Neural cell (in vitro differentiated cells): ENCODE measurements at regions not wholly inside any gene's neighbourhood (a gene's known extent, or its start where the extent isn't known, plus 50 kb on each side); places are given as distances from the start of the nearest gene placed in this dataset.

Source experiments
- H2AFZ ChIP-seq: fragments of 200-600, 300-800 bp; sonication (generic), shearing (Covaris generic); 2 replicates; pipeline ENCODE4 v1.6.0; 2014; ENCODE audit warnings: low read depth, mild to moderate bottlenecking, antibody characterized with exemption, low read length, moderate library complexity
- H3F3A ChIP-seq: fragments of 200-600 bp; shearing (Covaris generic); 2 replicates; pipeline ENCODE4 v1.6.1; 2016; ENCODE audit warnings: mild to moderate bottlenecking, moderate library complexity, mixed read lengths, antibody characterized with exemption, low read length; ENCODE audit not compliant: insufficient read depth, poor library complexity, severe bottlenecking
- H3K27ac ChIP-seq: fragments of 200-600, 300-800 bp; sonication (generic), shearing (Covaris generic); 2 replicates; pipeline ENCODE4 v1.5.1; 2014; ENCODE audit warnings: mild to moderate bottlenecking, low read length, moderate library complexity
- H3K27me3 ChIP-seq: fragments of 300-800, 200-600 bp; sonication (generic), shearing (Covaris generic); 2 replicates; pipeline ENCODE4 v1.6.0; 2014; ENCODE audit warnings: mild to moderate bottlenecking, low read depth, low read length, moderate library complexity; ENCODE audit not compliant: insufficient read depth
- H3K36me3 ChIP-seq: fragments of 300-800, 200-600 bp; sonication (generic), shearing (Covaris generic); 2 replicates; pipeline ENCODE4 v1.5.1; 2014; ENCODE audit warnings: mild to moderate bottlenecking, antibody characterized with exemption, low read length, moderate library complexity; ENCODE audit not compliant: insufficient read depth
- H3K4me2 ChIP-seq: fragments of 300-800, 200-600 bp; sonication (generic), shearing (Covaris generic); 2 replicates; pipeline ENCODE4 v1.6.0; 2014; ENCODE audit warnings: mild to moderate bottlenecking, low read length
- H3K4me3 ChIP-seq: fragments of 300-800, 200-600 bp; sonication (generic), shearing (Covaris generic); 2 replicates; pipeline ENCODE4 v1.5.1; 2014; ENCODE audit warnings: mild to moderate bottlenecking, low read length, moderate library complexity
- H3K79me2 ChIP-seq: fragments of 200-600 bp; shearing (Covaris generic); replicated peaks from 2 replicates; pipeline ENCODE4 v1.6.0; 2014; ENCODE audit warnings: mild to moderate bottlenecking, low read length, moderate library complexity; ENCODE audit not compliant: insufficient read depth
- H3K9ac ChIP-seq: fragments of 300-800, 200-600 bp; sonication (generic), shearing (Covaris generic); 2 replicates; pipeline ENCODE4 v1.6.1; 2016; ENCODE audit warnings: mild to moderate bottlenecking, low read length, mixed read lengths
- H3K9me2 ChIP-seq: fragments of 200-600 bp; shearing (Covaris generic); 2 replicates; pipeline ENCODE4 v1.6.1; 2016; ENCODE audit warnings: mild to moderate bottlenecking, low read length, mixed read lengths; ENCODE audit not compliant: insufficient read depth
- H3K9me3 ChIP-seq: fragments of 200-600, 300-800 bp; sonication (generic), shearing (Covaris generic); 2 replicates; pipeline ENCODE4 v1.6.1; 2016; ENCODE audit warnings: mild to moderate bottlenecking, mixed run types, low read length, moderate library complexity, mixed read lengths
- H4K20me1 ChIP-seq: fragments of 200-600 bp; shearing (Covaris generic); 2 replicates; pipeline ENCODE4 v1.6.1; 2016; ENCODE audit warnings: mild to moderate bottlenecking, mixed run types; ENCODE audit not compliant: insufficient read depth
- CTCF ChIP-seq: fragments of 450-650 bp; IDR thresholded peaks from 2 replicates; pipeline ENCODE4 v1.5.1; 2014; ENCODE audit warnings: antibody characterized with exemption, mild to moderate bottlenecking, moderate library complexity; ENCODE audit not compliant: poor library complexity, severe bottlenecking
- EP300 ChIP-seq: fragments of 450-650 bp; conservative IDR thresholded peaks from 2 replicates; pipeline ENCODE4 v1.6.1; 2014; ENCODE audit warnings: antibody characterized with exemption, mild to moderate bottlenecking, moderate library complexity; ENCODE audit not compliant: poor library complexity, severe bottlenecking
- EZH2 ChIP-seq: fragments of 200-600, 300-800 bp; shearing (Covaris generic), sonication (generic); IDR thresholded peaks from 2 replicates; pipeline ENCODE4 v1.6.1; 2014; ENCODE audit warnings: antibody characterized with exemption, low read length, borderline replicate concordance, mild to moderate bottlenecking; ENCODE audit not compliant: insufficient read depth, poor library complexity, severe bottlenecking
- MXI1 ChIP-seq: fragments of 450-650 bp; conservative IDR thresholded peaks from 2 replicates; pipeline ENCODE4 v1.6.1; 2014; ENCODE audit warnings: antibody characterized with exemption, mild to moderate bottlenecking; ENCODE audit not compliant: poor library complexity, severe bottlenecking
- POLR2AphosphoS5 ChIP-seq: IDR thresholded peaks from 2 replicates; pipeline ENCODE4 v1.6.1; 2012
- RAD21 ChIP-seq: fragments of 450-650 bp; conservative IDR thresholded peaks from 2 replicates; pipeline ENCODE4 v1.6.1; 2014; ENCODE audit warnings: antibody characterized with exemption, mild to moderate bottlenecking, moderate library complexity
- REST ChIP-seq: IDR thresholded peaks from 2 replicates; pipeline ENCODE4 v1.6.1; 2012; ENCODE audit warnings: borderline replicate concordance
- SMC3 ChIP-seq: fragments of 450-650 bp; conservative IDR thresholded peaks from 2 replicates; pipeline ENCODE4 v1.6.1; 2014; ENCODE audit warnings: antibody characterized with exemption, mild to moderate bottlenecking, moderate library complexity; ENCODE audit not compliant: poor library complexity
- TAF1 ChIP-seq: IDR thresholded peaks from 2 replicates; pipeline ENCODE4 v1.6.1; 2012; ENCODE audit warnings: low read depth

DNA sequence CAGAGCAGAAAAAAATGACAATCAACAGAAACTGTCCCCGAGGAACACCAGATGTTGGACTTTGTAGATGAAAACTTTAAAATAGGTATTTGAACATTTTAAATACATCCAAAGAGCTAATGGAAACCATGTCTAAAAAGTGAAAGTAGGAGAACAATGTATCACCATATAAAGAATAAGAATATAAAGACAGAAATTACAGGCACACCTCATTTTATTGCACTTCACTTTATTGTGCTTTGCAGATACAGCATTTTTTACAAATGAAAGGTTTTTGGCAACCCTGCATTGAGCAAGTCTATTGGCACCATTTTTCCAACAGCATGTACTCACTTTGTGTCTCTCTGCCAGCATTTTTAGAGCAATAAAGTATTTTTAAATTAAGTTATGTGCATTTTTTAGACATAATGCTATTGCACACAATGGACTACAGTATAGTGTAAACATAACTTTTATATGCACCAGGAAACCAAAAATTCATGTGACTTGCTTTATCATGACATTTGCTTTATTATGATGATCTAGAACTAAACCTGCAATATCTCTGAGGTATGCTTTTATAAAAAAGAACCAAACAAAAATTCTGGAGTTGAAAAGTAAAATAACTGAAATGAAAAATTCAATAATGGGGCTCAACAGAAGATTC is 212.4 kb upstream of the CASK start:
- Histone ChIP-seq H3K36me3 (no peaks in the 10 kb centered on the region), H3K9me2 (no peaks in the 10 kb centered on the region), H3K9ac (no peak overlapping the region), H3K4me3 (no peak overlapping the region), H4K20me1 (no peaks in the 10 kb centered on the region), H3K79me2 (no peaks in the 10 kb centered on the region), H2AFZ (no peak overlapping the region), H3K4me2 (no peak overlapping the region), H3K27me3 (no peaks in the 10 kb centered on the region), H3K9me3 (no peaks in the 10 kb centered on the region), H3K27ac (no peak overlapping the region), H3F3A (no peaks in the 10 kb centered on the region)
- TF ChIP-seq EZH2: no peak
- TF ChIP-seq POLR2AphosphoS5: no peak
- no peak for TF ChIP-seq MXI1
- no peak for TF ChIP-seq RAD21
- no peak for TF ChIP-seq CTCF

- Histone ChIP-seq H4K20me1 (no peaks in the 10 kb centered on the region), H3F3A (no peaks in the 10 kb centered on the region), H3K27ac (no peak overlapping the region), H3K9me3 (no peaks in the 10 kb centered on the region), H3K36me3 (no peaks in the 10 kb centered on the region), H3K9me2 (no peaks in the 10 kb centered on the region), H3K79me2 (no peaks in the 10 kb centered on the region), H3K27me3 (no peaks in the 10 kb centered on the region), H2AFZ (no peak overlapping the region), H3K4me2 (no peak overlapping the region), H3K4me3 (no peak overlapping the region), H3K9ac (no peak overlapping the region)
- no peak for TF ChIP-seq CTCF
- TF ChIP-seq TAF1: no peak
- no peak for TF ChIP-seq SMC3
- TF ChIP-seq RAD21: no peak
- TF ChIP-seq EZH2: no peak
- TF ChIP-seq POLR2AphosphoS5: no peak
- no peak for TF ChIP-seq EP300
- TF ChIP-seq REST: no peak
- no peak for TF ChIP-seq MXI1
Measured at GRCh38 chrX:42131856-42132255, 208.5 kb upstream of the CASK start.
